ENCODE measurements at regions not wholly inside any gene's neighbourhood (a gene's known extent, or its start where the extent isn't known, plus 50 kb on each side); places are given as distances from the start of the nearest gene placed in this dataset.

DNA sequence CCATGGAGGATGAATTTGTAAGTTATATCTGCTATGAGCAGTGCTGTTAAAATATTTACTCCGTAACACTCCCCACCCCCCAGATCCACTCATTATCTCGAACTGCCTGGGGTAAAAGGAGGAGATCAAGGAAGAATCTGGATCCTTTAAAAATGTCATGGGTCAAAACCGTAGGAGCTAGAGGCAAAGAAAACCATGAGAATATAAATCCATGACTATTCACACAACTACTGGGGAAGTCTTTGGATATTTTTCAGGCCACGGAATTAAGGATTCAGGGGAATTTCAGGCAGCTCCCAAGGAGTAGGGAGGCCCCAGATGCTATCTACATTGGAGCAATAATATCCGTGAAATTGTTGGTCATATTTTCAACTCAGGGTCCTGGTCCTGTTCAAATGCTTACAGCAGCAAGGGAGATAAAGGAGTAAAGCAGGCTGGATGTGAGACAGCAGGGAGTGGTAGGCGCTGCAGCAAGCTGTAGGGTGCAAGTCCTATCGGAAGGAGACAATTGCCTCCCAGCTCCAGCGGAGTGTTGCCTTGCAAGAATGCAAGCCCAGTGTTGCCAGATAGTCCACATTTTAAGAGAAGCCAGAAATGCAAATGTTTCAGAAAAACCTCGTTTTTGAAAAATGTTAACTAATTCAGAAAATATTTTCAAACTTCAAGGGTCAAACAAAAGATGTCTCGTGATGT, 116.2 kb upstream of the KIT start:
- TF ChIP-seq, protein P1, sequence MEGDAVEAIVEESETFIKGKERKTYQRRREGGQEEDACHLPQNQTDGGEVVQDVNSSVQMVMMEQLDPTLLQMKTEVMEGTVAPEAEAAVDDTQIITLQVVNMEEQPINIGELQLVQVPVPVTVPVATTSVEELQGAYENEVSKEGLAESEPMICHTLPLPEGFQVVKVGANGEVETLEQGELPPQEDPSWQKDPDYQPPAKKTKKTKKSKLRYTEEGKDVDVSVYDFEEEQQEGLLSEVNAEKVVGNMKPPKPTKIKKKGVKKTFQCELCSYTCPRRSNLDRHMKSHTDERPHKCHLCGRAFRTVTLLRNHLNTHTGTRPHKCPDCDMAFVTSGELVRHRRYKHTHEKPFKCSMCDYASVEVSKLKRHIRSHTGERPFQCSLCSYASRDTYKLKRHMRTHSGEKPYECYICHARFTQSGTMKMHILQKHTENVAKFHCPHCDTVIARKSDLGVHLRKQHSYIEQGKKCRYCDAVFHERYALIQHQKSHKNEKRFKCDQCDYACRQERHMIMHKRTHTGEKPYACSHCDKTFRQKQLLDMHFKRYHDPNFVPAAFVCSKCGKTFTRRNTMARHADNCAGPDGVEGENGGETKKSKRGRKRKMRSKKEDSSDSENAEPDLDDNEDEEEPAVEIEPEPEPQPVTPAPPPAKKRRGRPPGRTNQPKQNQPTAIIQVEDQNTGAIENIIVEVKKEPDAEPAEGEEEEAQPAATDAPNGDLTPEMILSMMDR (IDR thresholded peaks at IDR 0.05): no peak
- no peak for TF ChIP-seq EZH2phosphoT487 (IDR thresholded peaks at IDR 0.05)

Measured in neural progenitor cell (in vitro differentiated cells).